Brain pericyte (primary cell): ENCODE measurements at regions not wholly inside any gene's neighbourhood (a gene's known extent, or its start where the extent isn't known, plus 50 kb on each side); places are given as distances from the start of the nearest gene placed in this dataset.

Source experiments
- DNase-seq: peaks from one replicate; pipeline ENCODE4 v3.0.0-alpha.2; 2012; ENCODE audit warnings: low read depth, low spot score

DNA sequence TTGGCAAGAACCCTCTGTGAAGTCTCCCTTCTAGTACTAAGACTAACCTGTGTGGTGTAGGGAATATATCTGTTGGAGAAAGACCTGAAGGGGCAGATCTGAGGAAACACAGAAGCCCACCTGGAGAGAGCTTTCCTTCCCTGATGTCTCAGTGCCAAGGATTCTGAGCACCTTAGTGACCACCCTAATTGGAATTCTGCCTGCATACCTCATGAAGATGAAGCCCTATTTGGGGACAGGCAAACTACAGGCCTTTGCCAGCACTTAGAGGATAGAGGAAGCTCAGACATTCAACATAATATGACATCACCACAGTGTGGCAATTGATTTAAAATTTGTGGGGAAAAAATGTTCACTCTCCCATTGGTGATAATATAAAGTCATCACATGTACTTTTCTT, 766.2 kb upstream of the KIRREL3 start:
- DNase-seq: no peak

DNA sequence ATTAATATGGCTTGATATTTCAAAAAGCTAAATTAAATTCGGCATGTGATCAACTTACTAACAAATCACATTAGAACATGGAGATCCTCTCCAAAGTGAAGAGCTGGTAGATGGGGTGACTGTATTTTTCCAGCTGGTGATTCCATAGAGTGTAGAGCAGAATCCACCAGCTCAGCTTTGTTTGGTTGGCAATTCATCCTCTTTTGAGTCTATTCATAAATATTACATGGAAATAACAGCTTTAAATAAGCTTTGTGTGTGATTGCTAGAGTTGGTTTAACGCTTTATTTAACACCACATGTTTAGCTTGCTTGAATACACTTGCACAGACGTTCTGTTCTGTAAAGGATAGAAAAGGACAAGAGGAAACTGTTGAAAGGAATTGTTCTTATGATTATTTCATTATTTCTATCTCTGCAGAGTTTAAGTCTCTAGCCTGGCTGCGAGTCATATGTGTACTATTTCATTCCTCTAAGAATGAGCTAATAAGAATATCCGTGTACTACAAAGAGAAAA, 738.3 kb upstream of the KIRREL3 start:
- DNase-seq: no peak

GRCh38 chr11:127737499-127737898, 736.9 kb upstream of the KIRREL3 start:
- DNase-seq: no peak

DNA sequence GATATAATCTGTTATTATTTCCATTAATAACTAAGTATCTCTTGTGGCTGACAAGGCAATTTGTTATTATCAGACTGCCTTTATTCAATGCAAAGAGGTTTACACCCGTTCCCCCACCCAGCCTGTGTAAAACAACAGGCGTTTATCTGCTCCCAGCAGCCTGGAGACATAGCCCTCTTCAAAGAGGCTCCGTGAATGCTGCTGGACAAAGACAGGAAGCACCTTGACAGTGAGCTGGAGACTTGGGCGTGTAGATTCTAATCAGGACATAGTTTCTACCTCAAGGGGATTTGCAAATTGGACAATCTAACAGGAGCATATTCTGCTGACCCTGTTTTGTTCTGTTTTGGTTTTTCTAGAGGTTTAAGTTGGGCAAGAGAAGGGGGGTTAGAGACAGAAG, 733.0 kb upstream of the KIRREL3 start:
- DNase-seq: no peak

GRCh38 chr11:127726367-127726766, 725.8 kb upstream of the KIRREL3 start:
- no peak for DNase-seq

DNA sequence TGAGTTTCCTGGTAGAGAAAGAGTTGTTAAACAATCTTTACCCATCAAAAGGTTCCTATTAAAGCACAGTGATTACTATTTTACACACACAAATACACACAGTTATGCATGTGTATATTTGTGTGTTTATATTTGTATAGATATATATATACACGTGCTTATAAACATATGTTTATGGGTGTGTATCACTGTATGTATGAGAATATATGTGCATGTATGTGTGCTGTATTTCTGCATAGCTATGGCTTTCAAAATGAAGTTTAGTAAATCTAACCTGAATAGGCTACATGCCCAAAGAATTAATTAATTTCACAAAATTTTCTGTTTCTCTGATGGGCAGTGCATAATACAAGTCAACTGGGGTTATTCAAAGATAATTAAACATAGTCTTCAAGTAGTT, 723.1 kb upstream of the KIRREL3 start:
- DNase-seq: no peak

GRCh38 chr11:127713226-127713625, 712.7 kb upstream of the KIRREL3 start:
- DNase-seq: no peak

DNA sequence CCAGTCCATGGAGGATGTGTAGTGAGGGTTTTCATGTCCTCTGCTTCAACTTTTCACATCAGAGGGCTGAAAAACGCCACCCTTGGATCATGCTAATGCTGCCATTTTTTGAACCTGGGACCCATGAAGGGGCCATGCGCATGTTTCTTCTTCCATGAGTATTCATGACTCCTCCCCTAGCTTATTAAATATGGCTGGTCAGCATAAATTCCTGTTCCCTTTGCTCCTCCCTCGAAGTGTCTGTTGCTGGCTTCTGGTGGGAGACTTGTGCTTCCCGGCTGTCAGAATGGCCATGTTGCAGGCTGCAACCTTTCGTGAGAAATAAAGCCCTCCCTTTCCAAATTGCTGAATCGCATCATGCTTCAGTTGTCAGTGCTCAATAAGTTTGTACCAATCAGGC, 711.2 kb upstream of the KIRREL3 start:
- no peak for DNase-seq

DNA sequence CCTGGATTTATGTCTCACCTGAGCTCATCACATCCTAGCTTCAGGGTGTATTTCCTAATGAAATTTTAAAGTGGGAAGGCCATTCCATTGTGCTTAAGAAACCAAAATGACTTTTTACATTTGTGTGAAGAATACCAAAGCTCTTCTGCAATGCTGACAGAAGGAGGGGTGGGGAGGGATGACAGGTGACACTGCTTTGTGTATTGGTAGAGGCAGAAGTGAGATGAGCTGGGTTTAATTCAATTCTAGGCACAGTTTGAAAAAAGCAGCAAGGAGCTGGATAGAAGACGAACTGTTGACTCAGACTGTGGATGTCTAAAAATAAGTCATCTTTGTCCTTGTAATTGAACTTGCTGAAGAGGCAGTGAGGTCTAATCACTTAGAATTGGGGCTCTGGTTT, 710.3 kb upstream of the KIRREL3 start:
- no peak for DNase-seq

DNA sequence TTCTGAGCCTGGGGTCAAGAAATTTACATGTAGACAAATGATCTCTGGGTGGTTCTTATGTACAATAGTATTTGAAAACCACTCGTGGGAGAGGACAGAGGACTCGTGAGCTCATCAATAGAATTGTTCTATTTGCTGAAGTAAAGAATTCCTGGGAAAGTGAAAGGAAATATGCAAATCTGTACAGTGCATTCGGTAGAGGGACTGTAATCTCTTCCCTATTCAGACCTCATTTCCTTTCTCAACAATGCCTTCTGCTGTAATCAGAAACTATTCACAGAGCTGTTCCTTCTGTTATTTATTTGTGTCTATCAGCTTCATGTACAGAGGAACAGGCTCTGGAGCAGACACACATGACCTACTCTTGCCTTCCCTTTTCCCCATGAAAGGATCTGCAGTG, 709.4 kb upstream of the KIRREL3 start:
- DNase-seq: no peak

DNA sequence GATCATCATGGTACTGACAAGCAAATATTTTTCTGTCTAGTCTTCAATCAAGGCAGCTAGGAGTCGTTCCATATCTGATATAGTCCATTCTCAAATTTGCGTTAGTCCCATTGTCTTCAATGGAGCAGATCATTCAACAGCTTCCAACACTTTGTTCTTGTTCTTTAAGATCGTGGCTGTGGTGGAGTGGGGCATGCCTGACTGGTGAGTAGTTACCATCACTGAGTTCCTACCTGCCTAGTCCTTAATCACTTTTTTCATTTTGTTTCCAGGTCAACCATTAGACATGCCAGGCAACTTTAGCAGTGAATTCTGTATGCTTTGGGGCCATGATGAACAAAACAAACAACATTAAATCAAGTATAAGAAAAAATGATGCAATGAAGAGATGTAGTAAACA, 693.1 kb upstream of the KIRREL3 start:
- no peak for DNase-seq

- no peak for DNase-seq
These were observed 682.8 kb upstream of the KIRREL3 start for GRCh38 chr11:127683321-127683720.

DNA sequence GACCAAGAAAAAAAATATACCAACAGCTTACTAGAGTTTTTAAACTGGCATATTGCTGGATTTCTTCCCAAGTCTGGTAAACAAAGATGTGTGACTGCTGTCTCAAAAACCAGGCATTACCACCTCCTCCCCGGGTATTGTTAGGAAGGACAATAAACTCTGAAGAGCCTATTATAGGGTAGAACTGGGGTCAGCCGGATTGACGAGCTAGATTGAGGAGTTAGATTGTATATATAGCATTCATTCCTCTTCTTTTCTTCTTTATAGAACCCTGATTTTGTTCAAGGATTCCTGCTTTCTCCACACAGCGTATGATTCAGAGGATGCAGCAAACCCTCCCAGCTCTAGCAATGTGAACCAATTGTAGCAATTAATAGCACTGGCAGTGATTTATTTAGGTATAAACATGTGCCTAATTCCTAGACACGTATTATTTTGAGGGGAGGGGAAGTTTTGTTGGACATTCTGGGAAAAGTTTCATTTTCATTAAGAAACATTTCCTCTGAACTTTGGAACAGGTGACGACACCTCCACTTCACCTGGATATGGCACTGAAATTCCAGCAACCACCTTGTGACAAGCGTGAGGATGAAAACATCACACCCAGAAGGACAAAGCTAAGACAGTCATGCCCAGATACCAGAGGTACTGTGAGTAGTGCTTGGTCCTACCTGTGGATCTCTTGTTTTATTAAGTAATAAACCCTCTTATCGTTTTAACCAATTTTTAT, 679.4 kb upstream of the KIRREL3 start:
- DNase-seq: no peak

- no peak for DNase-seq
These were observed 678.1 kb upstream of the KIRREL3 start for GRCh38 chr11:127678631-127679030.

DNA sequence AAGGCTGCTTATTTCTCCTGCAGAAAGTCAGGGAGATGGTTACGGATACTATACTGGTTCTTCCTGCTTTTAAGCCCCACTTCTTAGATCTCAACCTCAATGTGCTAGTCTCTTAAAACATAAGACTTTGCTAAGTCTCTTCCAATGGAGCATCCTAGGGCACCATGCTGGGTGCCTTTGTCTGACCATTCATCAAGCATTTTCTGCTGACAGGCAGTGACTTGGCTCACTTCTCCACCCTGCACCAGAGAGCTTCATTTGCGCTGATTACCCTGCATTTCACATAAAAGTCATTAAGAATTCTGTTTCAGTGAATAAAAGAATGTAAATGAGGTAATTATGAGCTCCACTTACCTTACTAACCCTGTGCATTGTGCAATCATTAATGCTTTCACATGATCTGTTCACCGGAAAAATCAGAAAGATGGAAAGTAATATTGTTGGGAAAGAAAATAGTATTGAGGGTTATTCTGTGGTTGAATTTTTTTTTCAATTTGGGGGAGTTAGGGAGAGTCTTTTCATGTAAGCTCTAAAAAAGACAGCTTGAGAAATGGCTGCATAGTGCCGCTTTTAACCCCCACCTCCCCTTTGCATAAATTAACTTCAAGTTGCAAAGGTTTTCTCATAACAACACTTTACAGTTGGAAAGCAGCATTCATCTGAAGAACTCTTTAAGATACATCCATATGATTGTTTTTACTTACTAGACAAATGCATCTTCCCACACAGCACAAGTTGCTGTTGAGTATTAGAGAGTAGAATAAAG, 677.3 kb upstream of the KIRREL3 start:
- no peak for DNase-seq

GRCh38 chr11:127675581-127675980, 675.0 kb upstream of the KIRREL3 start:
- DNase-seq: no peak

- no peak for DNase-seq
These were observed 674.2 kb upstream of the KIRREL3 start for GRCh38 chr11:127674754-127675153.

DNA sequence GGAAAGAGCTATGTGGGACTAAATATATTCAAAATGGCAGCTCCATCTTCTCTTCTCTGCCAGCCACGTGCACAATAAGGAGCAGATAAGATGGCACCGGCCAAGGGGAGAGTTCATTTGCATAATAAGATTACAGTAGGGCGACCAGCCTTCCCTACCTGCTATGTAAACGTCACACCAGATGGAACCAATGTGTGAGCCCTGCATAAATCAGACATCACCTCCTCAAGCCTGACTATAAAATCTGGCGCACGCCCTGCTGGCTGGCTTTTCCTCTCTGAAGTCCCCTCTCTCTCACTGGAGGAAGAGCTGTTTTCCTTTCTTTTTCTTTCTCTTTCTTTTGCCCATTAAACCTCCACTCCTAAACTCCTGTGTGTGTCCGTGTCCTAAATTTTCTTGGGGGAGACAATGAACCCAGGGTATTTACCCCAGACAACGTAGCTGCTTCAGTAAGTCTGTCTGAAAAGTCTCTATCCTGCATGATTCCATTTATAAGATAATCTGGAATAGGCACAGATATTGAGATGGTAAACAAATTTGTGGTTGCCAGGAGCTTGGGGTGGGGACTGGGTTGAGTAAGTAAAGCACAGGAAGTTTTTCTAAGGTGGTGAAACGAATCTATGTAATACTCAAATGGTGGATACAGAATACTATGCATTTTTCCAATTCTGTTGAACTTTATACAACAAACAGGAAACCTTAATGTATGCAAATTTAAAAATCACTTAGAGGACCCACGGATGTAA, 670.0 kb upstream of the KIRREL3 start:
- DNase-seq: no peak

DNA sequence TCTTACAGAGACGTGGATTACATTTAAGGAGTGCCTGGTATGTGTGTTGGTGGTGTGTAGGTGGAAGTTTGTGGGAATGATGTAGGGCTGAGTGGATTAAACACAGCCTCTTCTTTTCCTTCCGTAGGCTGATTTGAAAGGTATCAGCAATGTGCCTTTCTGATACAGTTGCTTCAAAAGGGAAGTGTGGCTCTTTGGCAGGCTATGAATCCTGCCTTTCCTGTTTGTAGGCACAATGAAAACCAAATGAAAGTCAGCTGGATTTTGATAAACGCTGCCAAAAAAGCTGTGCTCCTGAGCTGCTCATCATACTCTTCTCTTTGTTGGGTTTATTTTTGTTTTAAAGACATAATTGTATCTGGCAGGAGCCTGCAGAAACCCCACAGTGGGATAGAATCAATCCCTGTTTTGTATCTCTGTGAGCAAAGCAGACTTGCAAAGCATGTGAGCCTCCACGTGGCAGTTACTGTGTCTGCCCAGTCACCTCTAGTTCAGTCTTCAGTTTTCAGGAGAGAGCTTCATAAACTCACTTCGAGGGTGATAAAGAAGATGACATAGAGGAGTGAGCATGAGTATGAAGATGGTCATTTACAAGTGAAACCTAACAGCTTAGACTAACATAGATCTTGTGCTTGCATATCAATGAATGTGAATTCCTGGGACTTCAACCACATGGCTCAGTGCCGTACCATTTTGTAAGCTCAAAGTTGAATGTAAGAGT, 655.7 kb upstream of the KIRREL3 start:
- DNase-seq: no peak

DNA sequence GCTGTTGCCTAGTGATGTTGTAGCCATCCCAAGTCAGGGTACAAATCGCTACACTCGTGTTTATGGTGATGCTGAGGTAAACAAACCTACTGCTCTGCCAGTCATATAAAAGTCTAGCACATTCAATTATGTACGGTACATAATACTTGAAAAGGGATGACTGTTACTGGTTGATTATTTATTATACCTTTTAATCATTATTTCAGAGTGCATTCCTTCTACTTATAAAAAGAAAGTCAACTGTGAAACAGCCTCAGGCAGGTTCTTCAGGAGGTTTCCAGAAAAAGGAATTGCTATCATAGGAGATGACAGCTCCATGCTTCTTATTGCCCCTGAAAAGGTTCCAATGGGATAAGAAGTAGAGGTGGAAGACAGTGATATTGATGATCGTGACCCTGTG, 652.5 kb upstream of the KIRREL3 start:
- DNase-seq: no peak

DNA sequence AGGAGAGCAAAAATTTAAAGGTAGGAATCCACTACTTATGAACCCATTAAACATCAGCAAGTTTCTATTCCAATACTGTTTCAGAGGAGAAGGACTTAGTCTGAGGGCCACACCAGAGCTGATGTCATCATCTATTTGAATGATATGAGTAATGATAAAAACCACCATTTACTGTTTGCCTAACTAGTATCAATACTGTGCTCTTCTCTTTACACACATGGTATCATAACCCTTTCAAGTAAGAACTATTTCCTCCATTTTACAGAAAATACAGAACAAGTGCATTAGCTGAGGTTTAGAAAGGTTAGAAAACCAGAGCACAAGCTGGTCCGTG, 651.3 kb upstream of the KIRREL3 start:
- DNase-seq: no peak
